PC-9 (cell line): ENCODE measurements at regions not wholly inside any gene's neighbourhood (a gene's known extent, or its start where the extent isn't known, plus 50 kb on each side); places are given as distances from the start of the nearest gene placed in this dataset.

Source experiments
- BruUV-seq: library from RNA; stranded (reverse); fragments of 400-500 nt; replicated peaks from 2 replicates; lab custom pipeline; 2021; lab: Mats Ljungman, UMichigan
- CTCF ChIA-PET: fragments of 300-600 bp; sonication (Branson Sonifier 250); formaldehyde crosslinking; loops from one replicate; lab custom pipeline; 2022; ENCODE audit warnings: antibody characterized with exemption; lab: Charles Lee
- POLR2A ChIA-PET: fragments of 300-600 bp; sonication (Branson Sonifier 250); formaldehyde crosslinking; loops from one replicate; lab custom pipeline; 2022; ENCODE audit warnings: antibody characterized with exemption; ENCODE audit not compliant: unreplicated experiment; lab: Charles Lee
- DNase-seq, 2 experiments: peaks; one replicate each; pipeline versions ENCODE4 v3.0.0 to v3.0.0-alpha.2; 2015 to 2022; ENCODE audit warnings: mixed read lengths in 1 of 2
- H2AFZ ChIP-seq: fragments of 200-600 bp; sonication (generic); 2 replicates; pipeline ENCODE4 v1.8.1; 2017; ENCODE audit warnings: antibody characterized with exemption
- H3F3A ChIP-seq: fragments of 200-600 bp; sonication (generic); 2 replicates; pipeline ENCODE4 v1.8.1; 2017; ENCODE audit warnings: antibody characterized with exemption, mild to moderate bottlenecking, low read depth; ENCODE audit not compliant: insufficient read depth
- H3K27ac ChIP-seq: fragments of 200-600 bp; sonication (generic); 2 replicates; pipeline ENCODE4 v1.6.1; 2016; ENCODE audit warnings: mixed run types
- H3K27me3 ChIP-seq: fragments of 200-600 bp; sonication (generic); 2 replicates; pipeline ENCODE4 v1.6.1; 2016; ENCODE audit warnings: low read depth, mixed run types; ENCODE audit not compliant: insufficient read depth
- H3K36me3 ChIP-seq: fragments of 200-600 bp; sonication (generic); 2 replicates; pipeline ENCODE4 v1.6.1; 2016; ENCODE audit warnings: low read depth, mixed run types
- H3K4me1 ChIP-seq: fragments of 200-600 bp; sonication (generic); replicated peaks from 2 replicates; pipeline ENCODE4 v1.6.1; 2016; ENCODE audit warnings: mixed run types; ENCODE audit not compliant: insufficient read depth
- H3K4me2 ChIP-seq: fragments of 200-600 bp; sonication (generic); 2 replicates; pipeline ENCODE4 v1.6.1; 2017; ENCODE audit warnings: mixed run types
- H3K4me3 ChIP-seq: fragments of 200-600 bp; sonication (generic); 2 replicates; pipeline ENCODE4 v1.6.1; 2016; ENCODE audit warnings: mixed run types
- H3K79me2 ChIP-seq: fragments of 200-600 bp; sonication (generic); 2 replicates; pipeline ENCODE4 v1.6.1; 2017; ENCODE audit warnings: low read depth, mixed run types
- H3K9me2 ChIP-seq: fragments of 200-600 bp; sonication (generic); 2 replicates; pipeline ENCODE4 v1.8.1; 2017; ENCODE audit warnings: mild to moderate bottlenecking; ENCODE audit not compliant: insufficient read depth
- H3K9me3 ChIP-seq: fragments of 200-600 bp; sonication (generic); 2 replicates; pipeline ENCODE4 v1.8.1; 2016; ENCODE audit warnings: low read depth; ENCODE audit not compliant: insufficient read depth
- H4K20me1 ChIP-seq: fragments of 200-600 bp; sonication (generic); 2 replicates; pipeline ENCODE4 v1.8.1; 2017; ENCODE audit not compliant: insufficient read depth
- CTCF ChIP-seq: fragments of 200-600 bp; sonication (generic); conservative IDR thresholded peaks from 2 replicates; pipeline ENCODE4 v1.6.1; 2017; ENCODE audit warnings: mixed run types, antibody characterized with exemption, mild to moderate bottlenecking, moderate library complexity
- EZH2 ChIP-seq: fragments of 200-600 bp; sonication (generic); IDR thresholded peaks from 2 replicates; pipeline ENCODE4 v1.8.0; 2017; ENCODE audit warnings: antibody characterized with exemption, low read depth
- intact Hi-C: fragments of 100-400 bp; cut with micrococcal nuclease; formaldehyde crosslinking; loops from one replicate; pipeline ENCODE4 v1.10.0; 2022; ENCODE audit not compliant: unreplicated experiment

GRCh38 chr3:159821110-159821509 lies 167.5 kb upstream of the IL12A start:
- no peak overlapping the region for H3K27ac ChIP-seq
- peaks cover 38% of the 10 kb centered on the region for H3K79me2 ChIP-seq
- H3K9me3 ChIP-seq: no peaks in the 10 kb centered on the region
- H3K4me1 ChIP-seq: peaks cover 47% of the 10 kb centered on the region
- TF ChIP-seq EZH2 (no peak), CTCF (no peak)
- H2AFZ ChIP-seq: no peak overlapping the region
- no peak for DNase-seq
- H3K4me3 ChIP-seq: no peak overlapping the region
- intact Hi-C loops: loop anchor here (5.0 kb wide), 2 partner anchors 364 to 559 kb away; no protein-coding TSS in a partner anchor
- ChIA-PET CTCF (no interaction called here), POLR2A (no interaction called here)
- no peak overlapping the region for H3K4me2 ChIP-seq
- peaks cover 7% of the 10 kb centered on the region; the same call in 1 of the 2 replicates for H4K20me1 ChIP-seq
- no peaks in the 10 kb centered on the region for H3K36me3 ChIP-seq
- H3K27me3 ChIP-seq: no peaks in the 10 kb centered on the region
- peaks cover 19% of the 10 kb centered on the region for H3F3A ChIP-seq
- no TSS peak for BruUV-seq
- H3K9me2 ChIP-seq: no peaks in the 10 kb centered on the region

- peaks cover 40% of the 10 kb centered on the region for H3K4me1 ChIP-seq
- H3F3A ChIP-seq: peaks cover 16% of the 10 kb centered on the region
- intact Hi-C loops: loop anchor here (5.0 kb wide), 2 partner anchors 364 to 559 kb away; no protein-coding TSS in a partner anchor
- no peak overlapping the region for H3K27ac ChIP-seq
- no peak overlapping the region for H3K4me3 ChIP-seq
- ChIA-PET CTCF (no interaction called here), POLR2A (no interaction called here)
- H3K9me2 ChIP-seq: no peaks in the 10 kb centered on the region
- H3K36me3 ChIP-seq: no peaks in the 10 kb centered on the region
- H2AFZ ChIP-seq: no peak overlapping the region
- no TSS peak for BruUV-seq
- peaks cover 7% of the 10 kb centered on the region; the same call in 1 of the 2 replicates for H4K20me1 ChIP-seq
- no peak overlapping the region for H3K4me2 ChIP-seq
- no peak for DNase-seq
- H3K79me2 ChIP-seq: peaks cover 41% of the 10 kb centered on the region
- H3K27me3 ChIP-seq: no peaks in the 10 kb centered on the region
- no peaks in the 10 kb centered on the region for H3K9me3 ChIP-seq
- TF ChIP-seq EZH2 (no peak), CTCF (no peak)
Measured at GRCh38 chr3:159821736-159822135, 166.9 kb upstream of the IL12A start.

DNA sequence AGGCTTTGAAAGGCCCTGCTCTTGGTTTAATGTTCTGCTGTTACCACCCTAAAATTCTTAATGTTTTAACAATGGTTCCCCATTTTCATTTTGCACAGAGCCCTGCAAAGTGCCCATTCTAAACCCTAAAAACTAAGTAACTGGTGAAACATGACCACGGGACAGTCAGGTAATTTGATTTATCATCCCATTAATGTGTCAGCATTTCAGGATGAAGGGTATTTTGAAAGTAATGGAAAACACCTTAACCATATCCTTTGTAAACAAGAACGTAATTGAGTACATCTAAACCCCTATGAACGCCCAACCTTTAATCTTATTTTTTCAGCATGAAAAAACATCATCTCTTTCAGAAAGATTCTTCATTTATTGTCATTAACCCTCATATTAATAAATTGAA lies 164.9 kb upstream of the IL12A start:
- Histone ChIP-seq H3K9me2 (no peaks in the 10 kb centered on the region), H3K4me1 (peaks cover 30% of the 10 kb centered on the region)
- POLR2A ChIA-PET: interaction anchor here (0.7 kb wide), 1 partner anchor 31 kb away, joined by 6 read pairs; no protein-coding TSS in a partner anchor

More for the DNA sequence above, 164.9 kb upstream of the IL12A start:
- Histone ChIP-seq H3K27me3 (no peaks in the 10 kb centered on the region), H3K79me2 (peaks cover 32% of the 10 kb centered on the region), H2AFZ (no peak overlapping the region), H3K27ac (peak overlapping the region; percentile 55), H3K4me3 (no peak overlapping the region), H4K20me1 (peaks cover 10% of the 10 kb centered on the region; the same call in 1 of the 2 replicates), H3K4me2 (peak overlapping the region; percentile 41), H3F3A (peaks cover 21% of the 10 kb centered on the region), H3K9me3 (no peaks in the 10 kb centered on the region), H3K36me3 (no peaks in the 10 kb centered on the region)
- intact Hi-C loops: loop anchor here (1.0 to 5.0 kb wide), 7 partner anchors 31 to 561 kb away; no protein-coding TSS in a partner anchor
- CTCF ChIA-PET: interaction anchor here (0.7 kb wide), 1 partner anchor 179 kb away, joined by 3 read pairs; no protein-coding TSS in a partner anchor
- no peak for TF ChIP-seq CTCF
- TSS peak; percentile 41 for BruUV-seq
- no peak for DNase-seq
